ENCODE measurements at regions not wholly inside any gene's neighbourhood (a gene's known extent, or its start where the extent isn't known, plus 50 kb on each side); places are given as distances from the start of the nearest gene placed in this dataset.

- no peak for TF ChIP-seq EZH2phosphoT487 (IDR thresholded peaks at IDR 0.05; ENCODE audit: borderline replicate concordance, low read length)
- TF ChIP-seq CTCF (conservative IDR thresholded peaks at IDR 0.05; ENCODE audit: low read depth, low read length): no peak
- no peak for TF ChIP-seq EZH2 (IDR thresholded peaks at IDR 0.05; ENCODE audit: low read length, unreplicated experiment)
Observed at GRCh38 chr16:5364186-5364585, 266.6 kb upstream of the EEF2KMT start.
